ENCODE measurements at regions not wholly inside any gene's neighbourhood (a gene's known extent, or its start where the extent isn't known, plus 50 kb on each side); places are given as distances from the start of the nearest gene placed in this dataset.

- H3K9me3 Mint-ChIP-seq: peaks cover 8% of the 10 kb centered on the region
- no peaks in the 10 kb centered on the region for H3K36me3 Mint-ChIP-seq (ENCODE audit: low read depth)
Observed at GRCh38 chr20:6715401-6715941, 52.0 kb upstream of the BMP2 start.

GRCh38 chr20:6714279-6714711 is 53.2 kb upstream of the BMP2 start:
- no peaks in the 10 kb centered on the region for H3K27me3 Mint-ChIP-seq (ENCODE audit: low read depth)
- no peak overlapping the region for H3K4me3 Mint-ChIP-seq
- no peak for DNase-seq (ENCODE audit: low read depth, low spot score)
- H3K4me1 Mint-ChIP-seq: no peaks in the 10 kb centered on the region
- H3K36me3 Mint-ChIP-seq (ENCODE audit: low read depth): no peaks in the 10 kb centered on the region
- peaks cover 5% of the 10 kb centered on the region for H3K9me3 Mint-ChIP-seq
- TF ChIP-seq CTCF (conservative IDR thresholded peaks at IDR 0.05): no peak
- no peak overlapping the region for H3K27ac Mint-ChIP-seq (ENCODE audit: unreplicated experiment)

More at GRCh38 chr20:6715401-6715941, 52.0 kb upstream of the BMP2 start:
- Mint-ChIP-seq H3K4me3 (no peak overlapping the region), H3K4me1 (no peaks in the 10 kb centered on the region), H3K27me3 (ENCODE audit: low read depth) (no peaks in the 10 kb centered on the region), H3K27ac (ENCODE audit: unreplicated experiment) (no peak overlapping the region)
- TF ChIP-seq CTCF (conservative IDR thresholded peaks at IDR 0.05): no peak
- DNase-seq (ENCODE audit: low read depth, low spot score): no peak

- H3K4me3 Mint-ChIP-seq: no peak overlapping the region
- H3K36me3 Mint-ChIP-seq (ENCODE audit: low read depth): no peaks in the 10 kb centered on the region
- no peak for TF ChIP-seq CTCF (conservative IDR thresholded peaks at IDR 0.05)
- no peaks in the 10 kb centered on the region for H3K9me3 Mint-ChIP-seq
- H3K27ac Mint-ChIP-seq (ENCODE audit: unreplicated experiment): no peak overlapping the region
- no peaks in the 10 kb centered on the region for H3K27me3 Mint-ChIP-seq (ENCODE audit: low read depth)
- DNase-seq (ENCODE audit: low read depth, low spot score): no peak
- H3K4me1 Mint-ChIP-seq: no peaks in the 10 kb centered on the region
Observed at GRCh38 chr20:6711951-6712649, 55.4 kb upstream of the BMP2 start.

- H3K36me3 Mint-ChIP-seq (ENCODE audit: low read depth): no peaks in the 10 kb centered on the region
- TF ChIP-seq CTCF (conservative IDR thresholded peaks at IDR 0.05): no peak
- H3K4me1 Mint-ChIP-seq: no peaks in the 10 kb centered on the region
Observed at GRCh38 chr20:6709910-6710595, 57.4 kb upstream of the BMP2 start.

GRCh38 chr20:6708010-6708409 is 59.5 kb upstream of the BMP2 start:
- DNase-seq (ENCODE audit: low read depth, low spot score): no peak
- H3K27me3 Mint-ChIP-seq (ENCODE audit: low read depth): no peaks in the 10 kb centered on the region
- no peaks in the 10 kb centered on the region for H3K9me3 Mint-ChIP-seq
- no peaks in the 10 kb centered on the region for H3K36me3 Mint-ChIP-seq (ENCODE audit: low read depth)
- H3K4me3 Mint-ChIP-seq: no peak overlapping the region
- no peak overlapping the region for H3K27ac Mint-ChIP-seq (ENCODE audit: unreplicated experiment)
- no peak for TF ChIP-seq CTCF (conservative IDR thresholded peaks at IDR 0.05)
- H3K4me1 Mint-ChIP-seq: no peaks in the 10 kb centered on the region

More at GRCh38 chr20:6709910-6710595, 57.4 kb upstream of the BMP2 start:
- H3K27me3 Mint-ChIP-seq (ENCODE audit: low read depth): no peaks in the 10 kb centered on the region
- DNase-seq (ENCODE audit: low read depth, low spot score): no peak
- H3K27ac Mint-ChIP-seq (ENCODE audit: unreplicated experiment): no peak overlapping the region
- no peak overlapping the region for H3K4me3 Mint-ChIP-seq
- H3K9me3 Mint-ChIP-seq: no peaks in the 10 kb centered on the region
